K562 (cell line): ENCODE measurements at regions not wholly inside any gene's neighbourhood (a gene's known extent, or its start where the extent isn't known, plus 50 kb on each side); places are given as distances from the start of the nearest gene placed in this dataset.

ENCODE experiments used
- EP300 ChIP-seq: IDR thresholded peaks from 2 replicates; pipeline ENCODE4 v1.6.1; 2012; ENCODE audit warnings: low read length, improper control_type of control experiment
- FOXA3 ChIP-seq, 2 experiments: fragments of 450-650 bp in 1 of 2; sonication (generic) in 1 of 2; formaldehyde crosslinking; IDR thresholded peaks in 1 of 2; conservative IDR thresholded peaks in 1 of 2; 2 replicates each; pipeline versions ENCODE4 v1.4.0 to v1.8.0; 2020 to 2022; ENCODE audit warnings: mild to moderate bottlenecking in 2 of 2, missing genetic modification reagents in 1 of 2
- FOXM1 ChIP-seq, 2 experiments: fragments of 450-650 bp in 1 of 2; sonication (generic) in 1 of 2; formaldehyde crosslinking in 1 of 2; IDR thresholded peaks; 2 replicates each; pipeline versions ENCODE4 v1.6.1 to v1.9.0; 2017 to 2022; ENCODE audit warnings: low read depth in 2 of 2, mild to moderate bottlenecking in 2 of 2, missing genetic modification reagents in 1 of 2, moderate library complexity in 1 of 2
- MYBL2 ChIP-seq, 2 experiments: fragments of 450-650 bp in 1 of 2; sonication (generic) in 1 of 2; formaldehyde crosslinking in 1 of 2; IDR thresholded peaks; 2 replicates each; pipeline versions ENCODE4 v1.6.1 to v1.8.1; 2017 to 2022; ENCODE audit warnings: borderline replicate concordance in 1 of 2, inconsistent platforms in 1 of 2, low read depth in 1 of 2, mild to moderate bottlenecking in 1 of 2, missing genetic modification reagents in 1 of 2, moderate library complexity in 1 of 2
- PHF8 ChIP-seq: fragments of 200-600 bp; sonication (generic); IDR thresholded peaks from 2 replicates; pipeline ENCODE4 v1.6.1; 2012; ENCODE audit warnings: mixed run types, mild to moderate bottlenecking, inconsistent platforms, low read length, moderate library complexity, borderline replicate concordance
- POLR2A ChIP-seq: fragments of 450-650 bp; conservative IDR thresholded peaks from 2 replicates; pipeline ENCODE4 v1.6.1; 2016
- SAFB2 ChIP-seq: fragments of 200-400 bp; formaldehyde crosslinking; IDR thresholded peaks from 2 replicates; pipeline ENCODE4 v1.6.1; 2018; ENCODE audit warnings: borderline replicate concordance, low read length, low read depth, moderate library complexity; ENCODE audit not compliant: severe bottlenecking
- SIN3A ChIP-seq, 2 experiments: fragments of 150-350 bp in 1 of 2; IDR thresholded peaks; 2 replicates each; pipeline ENCODE4 v1.6.1; 2011 to 2016; ENCODE audit warnings: borderline replicate concordance in 2 of 2, low read depth in 2 of 2, low read length in 2 of 2, mild to moderate bottlenecking in 2 of 2, moderate library complexity in 2 of 2; ENCODE audit not compliant: control insufficient read depth in 1 of 2
- TCF7 ChIP-seq: sonication (generic); IDR thresholded peaks from 2 replicates; pipeline ENCODE4 v1.6.1; 2016; ENCODE audit warnings: antibody characterized with exemption, borderline replicate concordance
- TF ChIP-seq, protein P1 (sequence below): sonication (generic); formaldehyde crosslinking; IDR thresholded peaks from 2 replicates; pipeline ENCODE4 v1.8.0; 2022; ENCODE audit warnings: mild to moderate bottlenecking, missing genetic modification reagents
- TF ChIP-seq, protein P2 (sequence below), 2 experiments: fragments of 450-650 bp; IDR thresholded peaks; 2 replicates each; pipeline ENCODE4 v1.6.1; 2016

DNA sequence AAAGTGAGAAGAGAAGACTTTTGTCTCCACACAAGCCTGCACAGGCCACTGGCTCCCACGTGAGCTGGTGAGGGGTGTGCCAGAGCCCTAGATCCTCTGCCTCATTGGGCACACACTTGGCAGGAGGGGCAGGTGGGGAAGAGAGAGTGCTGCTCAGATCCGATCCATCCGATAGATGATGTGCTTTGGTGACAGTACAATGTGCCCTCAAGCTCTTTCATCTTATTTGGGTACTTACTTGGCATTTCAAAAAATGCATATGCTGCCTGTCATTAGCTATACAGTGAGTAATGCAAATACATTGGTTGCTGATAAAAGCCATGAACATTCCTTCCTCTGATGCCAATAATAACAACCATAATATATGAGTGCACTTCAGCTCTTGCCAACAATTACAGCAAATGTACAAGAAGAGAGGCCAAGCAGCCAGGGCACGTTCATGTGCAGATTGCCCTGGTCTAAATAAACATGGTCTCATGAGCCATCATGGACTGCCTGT is 255.3 kb downstream of the VAPA start:
- TF ChIP-seq POLR2A, result no peak
- TF ChIP-seq FOXM1 (IDR thresholded peaks at IDR 0.05; ENCODE audit: low read depth), result no peak
- TF ChIP-seq FOXM1 (CRISPR knock-in tag; IDR thresholded peaks at IDR 0.05; ENCODE audit: low read depth), result no peak
- TF ChIP-seq TCF7, result no peak
- no peak for TF ChIP-seq PHF8
- no peak for TF ChIP-seq FOXA3 (CRISPR knock-in tag; conservative IDR thresholded peaks at IDR 0.05 in 1 of 2, IDR thresholded peaks at IDR 0.05 in 1 of 2)
- TF ChIP-seq SIN3A (IDR thresholded peaks at IDR 0.05; ENCODE audit: borderline replicate concordance in 2 of 2, control insufficient read depth in 1 of 2, low read depth in 2 of 2, low read length in 2 of 2), result no peak
- no peak for TF ChIP-seq EP300
- TF ChIP-seq, protein P1, sequence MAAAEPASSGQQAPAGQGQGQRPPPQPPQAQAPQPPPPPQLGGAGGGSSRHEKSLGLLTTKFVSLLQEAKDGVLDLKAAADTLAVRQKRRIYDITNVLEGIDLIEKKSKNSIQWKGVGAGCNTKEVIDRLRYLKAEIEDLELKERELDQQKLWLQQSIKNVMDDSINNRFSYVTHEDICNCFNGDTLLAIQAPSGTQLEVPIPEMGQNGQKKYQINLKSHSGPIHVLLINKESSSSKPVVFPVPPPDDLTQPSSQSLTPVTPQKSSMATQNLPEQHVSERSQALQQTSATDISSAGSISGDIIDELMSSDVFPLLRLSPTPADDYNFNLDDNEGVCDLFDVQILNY (CRISPR knock-in tag), result no peak
- TF ChIP-seq, protein P2, sequence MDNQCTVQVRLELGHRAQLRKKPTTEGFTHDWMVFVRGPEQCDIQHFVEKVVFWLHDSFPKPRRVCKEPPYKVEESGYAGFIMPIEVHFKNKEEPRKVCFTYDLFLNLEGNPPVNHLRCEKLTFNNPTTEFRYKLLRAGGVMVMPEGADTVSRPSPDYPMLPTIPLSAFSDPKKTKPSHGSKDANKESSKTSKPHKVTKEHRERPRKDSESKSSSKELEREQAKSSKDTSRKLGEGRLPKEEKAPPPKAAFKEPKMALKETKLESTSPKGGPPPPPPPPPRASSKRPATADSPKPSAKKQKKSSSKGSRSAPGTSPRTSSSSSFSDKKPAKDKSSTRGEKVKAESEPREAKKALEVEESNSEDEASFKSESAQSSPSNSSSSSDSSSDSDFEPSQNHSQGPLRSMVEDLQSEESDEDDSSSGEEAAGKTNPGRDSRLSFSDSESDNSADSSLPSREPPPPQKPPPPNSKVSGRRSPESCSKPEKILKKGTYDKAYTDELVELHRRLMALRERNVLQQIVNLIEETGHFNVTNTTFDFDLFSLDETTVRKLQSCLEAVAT (IDR thresholded peaks at IDR 0.05), result no peak
- no peak for TF ChIP-seq MYBL2 (IDR thresholded peaks at IDR 0.05; ENCODE audit: low read depth)
- TF ChIP-seq MYBL2 (CRISPR knock-in tag; IDR thresholded peaks at IDR 0.05; ENCODE audit: borderline replicate concordance), result no peak
- no peak for TF ChIP-seq SAFB2
